OCI-LY3 (cell line): ENCODE measurements at regions not wholly inside any gene's neighbourhood (a gene's known extent, or its start where the extent isn't known, plus 50 kb on each side); places are given as distances from the start of the nearest gene placed in this dataset.
"Not testable (repeated sequence)": the region's sequence is repeated elsewhere in the genome, so short reads cannot be mapped to it uniquely, and the experiment has no call there.

ENCODE experiments used
- H2AFZ ChIP-seq: fragments of 200-600, 300-600 bp; shearing (Covaris generic); 2 replicates; pipeline ENCODE4 v1.6.0; 2014; ENCODE audit warnings: antibody characterized with exemption, low read depth, low read length
- H3K27ac ChIP-seq: fragments of 200-600, 300-600 bp; sonication (generic); 2 replicates; pipeline ENCODE4 v1.5.1; 2014; ENCODE audit warnings: mild to moderate bottlenecking, low read length, moderate library complexity, mixed read lengths
- H3K27me3 ChIP-seq: fragments of 200-600, 300-600 bp; sonication (generic); 2 replicates; pipeline ENCODE4 v1.6.1; 2014; ENCODE audit warnings: low read depth, low read length, mixed read lengths
- H3K36me3 ChIP-seq: fragments of 200-600, 300-600 bp; sonication (generic); replicated peaks from 2 replicates; pipeline ENCODE3; 2014; ENCODE audit warnings: low read depth, low read length, mixed read lengths
- H3K4me1 ChIP-seq: fragments of 300-600, 200-600 bp; sonication (generic); 2 replicates; pipeline ENCODE4 v1.6.1; 2014; ENCODE audit warnings: low read length, mixed read lengths
- H3K4me2 ChIP-seq: fragments of 200-600, 300-600 bp; sonication (generic); 2 replicates; pipeline ENCODE4 v1.6.1; 2014; ENCODE audit warnings: low read length, mixed read lengths
- H3K4me3 ChIP-seq: fragments of 300-600, 200-600 bp; sonication (generic); 2 replicates; pipeline ENCODE4 v1.5.1; 2014; ENCODE audit warnings: antibody characterized with exemption, mild to moderate bottlenecking, low read length, moderate library complexity
- H3K79me2 ChIP-seq: fragments of 300-600, 200-600 bp; shearing (Covaris generic); 2 replicates; pipeline ENCODE4 v1.6.1; 2014; ENCODE audit warnings: mild to moderate bottlenecking, low read length, mixed read lengths
- H3K9ac ChIP-seq: fragments of 300-600, 200-600 bp; shearing (Covaris generic); 2 replicates; pipeline ENCODE4 v1.6.0; 2014; ENCODE audit warnings: mild to moderate bottlenecking, low read length, moderate library complexity
- H3K9me3 ChIP-seq: fragments of 200-600, 300-600 bp; shearing (Covaris generic); 2 replicates; pipeline ENCODE4 v1.6.1; 2014; ENCODE audit warnings: low read length, mixed read lengths; ENCODE audit not compliant: insufficient read depth
- H4K20me1 ChIP-seq: fragments of 200-600, 300-600 bp; sonication (generic); 2 replicates; pipeline ENCODE4 v1.6.1; 2016; ENCODE audit warnings: low read length, mixed read lengths; ENCODE audit not compliant: insufficient read depth
- EZH2phosphoT487 ChIP-seq: fragments of 200-600 bp; shearing (Covaris generic); IDR thresholded peaks from 2 replicates; pipeline ENCODE4 v1.6.1; 2018; ENCODE audit warnings: antibody characterized with exemption, mixed run types, low read depth
- TF ChIP-seq, protein P1 (sequence below): fragments of 200-600, 300-600 bp; sonication (generic); IDR thresholded peaks from 2 replicates; pipeline ENCODE4 v1.5.1; 2014; ENCODE audit warnings: antibody characterized with exemption, low read length, low read depth

DNA sequence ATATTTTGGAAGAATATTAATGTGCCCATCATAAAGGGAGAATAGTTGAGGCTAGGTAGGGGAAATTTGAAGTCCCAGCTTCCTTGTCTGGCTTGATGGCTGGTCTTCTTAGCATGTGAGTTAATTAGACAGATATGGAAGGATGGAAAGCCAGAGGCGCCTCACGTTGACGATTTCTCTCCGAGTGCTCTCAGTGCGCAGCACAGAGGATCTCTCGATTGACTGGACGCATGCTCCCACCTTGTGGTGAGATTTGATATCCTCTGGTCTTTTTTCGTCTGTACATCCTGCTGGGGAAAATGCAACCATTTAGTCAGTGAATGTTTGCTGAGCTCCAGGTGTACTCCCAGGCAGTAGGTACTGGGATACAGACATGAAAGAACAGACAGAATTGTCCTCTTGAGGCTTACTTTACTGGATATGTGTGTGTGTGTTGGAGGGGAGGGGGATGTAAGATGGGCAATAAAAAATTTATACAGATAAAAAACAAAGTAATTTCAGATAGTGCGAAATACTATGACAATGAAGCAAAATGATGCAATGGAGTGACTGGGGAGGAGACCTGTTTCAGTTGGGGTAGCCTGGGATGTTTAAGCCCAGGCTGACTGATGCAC lies 66.9 kb upstream of the ZNG1B start:
- no peaks in the 10 kb centered on the region for H3K9me3 ChIP-seq
- H4K20me1 ChIP-seq: no peaks in the 10 kb centered on the region
- H3K27me3 ChIP-seq: no peaks in the 10 kb centered on the region
- H3K4me2 ChIP-seq: peak overlapping the region; percentile 63
- H3K79me2 ChIP-seq: no peaks in the 10 kb centered on the region
- H3K27ac ChIP-seq: no peak overlapping the region
- no peak for TF ChIP-seq EZH2phosphoT487
- TF ChIP-seq, protein P1, sequence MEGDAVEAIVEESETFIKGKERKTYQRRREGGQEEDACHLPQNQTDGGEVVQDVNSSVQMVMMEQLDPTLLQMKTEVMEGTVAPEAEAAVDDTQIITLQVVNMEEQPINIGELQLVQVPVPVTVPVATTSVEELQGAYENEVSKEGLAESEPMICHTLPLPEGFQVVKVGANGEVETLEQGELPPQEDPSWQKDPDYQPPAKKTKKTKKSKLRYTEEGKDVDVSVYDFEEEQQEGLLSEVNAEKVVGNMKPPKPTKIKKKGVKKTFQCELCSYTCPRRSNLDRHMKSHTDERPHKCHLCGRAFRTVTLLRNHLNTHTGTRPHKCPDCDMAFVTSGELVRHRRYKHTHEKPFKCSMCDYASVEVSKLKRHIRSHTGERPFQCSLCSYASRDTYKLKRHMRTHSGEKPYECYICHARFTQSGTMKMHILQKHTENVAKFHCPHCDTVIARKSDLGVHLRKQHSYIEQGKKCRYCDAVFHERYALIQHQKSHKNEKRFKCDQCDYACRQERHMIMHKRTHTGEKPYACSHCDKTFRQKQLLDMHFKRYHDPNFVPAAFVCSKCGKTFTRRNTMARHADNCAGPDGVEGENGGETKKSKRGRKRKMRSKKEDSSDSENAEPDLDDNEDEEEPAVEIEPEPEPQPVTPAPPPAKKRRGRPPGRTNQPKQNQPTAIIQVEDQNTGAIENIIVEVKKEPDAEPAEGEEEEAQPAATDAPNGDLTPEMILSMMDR: peak; percentile 70
- no peak overlapping the region for H3K9ac ChIP-seq
- H2AFZ ChIP-seq: peak overlapping the region; percentile 71; the same call in 1 of the 2 replicates
- no peaks in the 10 kb centered on the region for H3K36me3 ChIP-seq
- peaks cover 16% of the 10 kb centered on the region for H3K4me1 ChIP-seq
- H3K4me3 ChIP-seq: 0 out of 2 replicates have a peak overlapping the region, but pooled peaks have one; percentile 32

DNA sequence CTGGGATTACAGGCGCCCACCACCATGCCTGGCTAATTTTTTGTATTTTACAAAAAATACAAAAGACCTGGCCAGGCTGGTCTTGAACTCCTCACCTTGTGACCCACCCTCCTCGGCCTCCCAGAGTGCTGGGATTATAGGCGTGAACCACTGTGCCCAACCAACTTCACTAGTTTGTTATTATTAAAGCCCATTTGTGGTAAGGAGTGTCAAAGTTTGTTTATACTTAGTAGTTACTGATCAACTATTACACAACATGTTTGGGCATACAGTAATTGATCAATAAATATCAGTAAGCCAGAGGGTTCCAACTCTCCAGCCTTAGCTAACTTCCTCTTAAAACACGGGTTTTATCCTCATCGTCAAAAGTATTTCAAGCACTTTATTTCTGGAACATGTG lies 67.5 kb upstream of the ZNG1B start:
- Histone ChIP-seq H3K27me3 (no peaks in the 10 kb centered on the region), H3K4me2 (peak overlapping the region; percentile 63), H3K27ac (no peak overlapping the region), H4K20me1 (no peaks in the 10 kb centered on the region), H3K4me3 (0 out of 2 replicates have a peak overlapping the region, but pooled peaks have one; percentile 32), H3K9me3 (no peaks in the 10 kb centered on the region), H3K9ac (no peak overlapping the region), H2AFZ (peak overlapping the region; percentile 71; the same call in 1 of the 2 replicates), H3K36me3 (no peaks in the 10 kb centered on the region), H3K79me2 (no peaks in the 10 kb centered on the region), H3K4me1 (peaks cover 10% of the 10 kb centered on the region)
- TF ChIP-seq EZH2phosphoT487: no peak
- TF ChIP-seq, protein P1: no peak

DNA sequence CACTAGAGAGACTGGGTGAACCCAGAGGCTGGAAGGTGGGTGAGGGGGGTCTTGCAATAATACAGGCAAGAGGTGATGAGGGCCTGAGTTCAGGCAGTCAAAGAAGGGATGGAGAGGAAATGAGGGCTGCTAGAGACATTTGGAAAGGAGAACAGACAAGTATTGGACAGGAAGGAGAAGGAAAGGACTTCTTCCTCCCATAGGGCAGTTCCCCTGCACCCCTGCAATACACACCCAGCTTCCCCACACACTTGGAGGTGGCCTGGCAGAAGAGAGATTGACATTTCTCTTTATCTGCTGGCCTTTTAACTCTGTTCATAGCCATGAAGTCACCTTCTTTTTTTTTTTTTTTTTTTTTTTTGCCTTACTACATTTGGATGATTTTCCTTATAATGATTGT lies 68.9 kb upstream of the ZNG1B start:
- not testable (repeated sequence) for H3K9ac ChIP-seq, H3K9me3 ChIP-seq, H3K27ac ChIP-seq, H3K36me3 ChIP-seq, H3K4me1 ChIP-seq, H4K20me1 ChIP-seq, H2AFZ ChIP-seq, H3K79me2 ChIP-seq, H3K4me3 ChIP-seq, H3K27me3 ChIP-seq, H3K4me2 ChIP-seq

DNA sequence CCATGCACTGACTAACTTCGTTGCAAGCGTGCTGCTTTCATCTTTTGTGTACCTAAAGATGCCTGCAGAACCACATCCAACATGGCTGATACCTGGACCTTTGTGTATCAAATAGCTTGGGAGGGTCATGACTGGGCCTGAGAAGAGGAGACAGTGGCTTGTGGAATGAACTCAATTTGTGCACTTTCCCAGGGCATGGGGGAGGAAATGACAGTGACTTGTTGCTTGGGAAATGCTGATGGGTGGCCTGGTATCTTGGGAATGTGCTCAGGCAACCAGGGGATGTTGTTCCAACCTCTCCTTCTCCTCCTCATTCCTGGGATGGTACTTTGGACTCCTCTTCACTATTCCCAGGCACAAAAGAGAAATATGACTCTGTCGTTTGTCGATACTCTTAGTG lies 70.7 kb upstream of the ZNG1B start:
- H3K4me1 ChIP-seq, H3K79me2 ChIP-seq, H3K9ac ChIP-seq, H3K9me3 ChIP-seq, H3K4me3 ChIP-seq, H2AFZ ChIP-seq, H3K27ac ChIP-seq, H4K20me1 ChIP-seq, H3K27me3 ChIP-seq, H3K4me2 ChIP-seq, H3K36me3 ChIP-seq: not testable (repeated sequence)

DNA sequence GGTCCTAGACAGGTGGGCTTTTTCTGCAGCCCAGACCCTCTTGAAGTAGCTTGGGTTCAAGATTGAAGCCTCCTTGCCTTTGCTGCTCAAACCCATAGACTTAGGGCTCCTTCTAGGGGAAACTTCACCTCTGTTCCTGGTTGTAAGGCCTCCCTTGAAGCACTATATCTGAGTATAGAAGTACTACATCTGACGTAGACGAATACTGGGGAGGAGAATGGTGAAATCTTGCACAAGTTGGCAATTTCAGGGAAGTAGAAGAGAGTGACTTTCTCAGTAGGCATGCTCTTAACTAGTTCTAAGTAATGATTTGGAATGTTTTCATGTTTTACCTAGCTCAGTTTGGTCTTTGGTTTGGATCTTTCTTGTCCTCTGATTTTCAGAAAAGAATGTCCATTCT lies 71.7 kb upstream of the ZNG1B start:
- not testable (repeated sequence) for H2AFZ ChIP-seq, H4K20me1 ChIP-seq, H3K4me2 ChIP-seq, H3K9me3 ChIP-seq, H3K79me2 ChIP-seq, H3K36me3 ChIP-seq, H3K27me3 ChIP-seq, H3K27ac ChIP-seq, H3K4me3 ChIP-seq, H3K4me1 ChIP-seq, H3K9ac ChIP-seq

DNA sequence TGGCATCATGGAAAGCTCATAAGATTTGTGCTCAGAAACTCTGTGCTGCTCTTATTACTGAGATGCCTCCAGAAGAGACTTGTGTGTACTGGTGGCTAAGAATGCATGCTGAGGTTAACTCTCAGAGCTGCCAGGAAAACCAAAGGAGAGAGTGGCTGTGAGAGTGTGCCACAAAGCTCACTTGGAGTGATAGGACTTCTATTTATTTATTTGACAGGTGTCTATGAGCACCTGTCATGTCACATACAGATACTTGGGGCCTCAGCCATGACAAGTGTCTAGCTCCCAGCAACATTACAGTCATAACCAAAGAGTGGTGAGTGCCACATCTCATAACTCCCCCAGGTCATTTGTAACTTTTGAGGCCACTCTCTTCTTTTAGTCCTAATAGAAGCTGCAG lies 72.2 kb upstream of the ZNG1B start:
- not testable (repeated sequence) for H3K9me3 ChIP-seq, H3K27me3 ChIP-seq, H3K4me3 ChIP-seq, H3K4me1 ChIP-seq, H3K9ac ChIP-seq, H4K20me1 ChIP-seq, H3K79me2 ChIP-seq, H3K4me2 ChIP-seq, H3K27ac ChIP-seq, H3K36me3 ChIP-seq, H2AFZ ChIP-seq
